IMR-90 (cell line): ENCODE measurements at regions not wholly inside any gene's neighbourhood (a gene's known extent, or its start where the extent isn't known, plus 50 kb on each side); places are given as distances from the start of the nearest gene placed in this dataset.
A peak's percentile ranks its signal among the peaks of the same experiment; 100 is the strongest.

Experiments
- ATAC-seq: fragments of 200-7000 bp; cut with Tn5 transposase; 2 replicates; pipeline ENCODE4 v1.9.1; 2020; ENCODE audit warnings: low read depth, mild to moderate bottlenecking, moderate library complexity
- BruUV-seq: library from RNA; stranded (reverse); fragments of 400-500 nt; replicated peaks from 2 replicates; lab custom pipeline; 2021; lab: Mats Ljungman, UMichigan
- CTCF ChIA-PET: fragments of 300-600 bp; formaldehyde crosslinking; extraction: SDS; loops from one replicate; lab custom pipeline; 2021; ENCODE audit warnings: antibody characterized with exemption; lab: Yijun Ruan, JAX
- POLR2A ChIA-PET: fragments of 300-600 bp; sonication (Branson Sonifier 250); formaldehyde crosslinking; loops from one replicate; lab custom pipeline; 2022; ENCODE audit warnings: antibody characterized with exemption; ENCODE audit not compliant: unreplicated experiment; lab: Charles Lee
- DNase-seq: peaks from one replicate; pipeline ENCODE4 v3.0.0; 2013
- H2AFZ ChIP-seq: replicated peaks from 2 replicates; pipeline ENCODE3; 2013; ENCODE audit warnings: low read length, mild to moderate bottlenecking; ENCODE audit not compliant: poor library complexity
- H2AK5ac ChIP-seq: 2 replicates; pipeline ENCODE4 v1.6.1; 2013; ENCODE audit warnings: low read depth, low read length, inconsistent platforms
- H2AK9ac ChIP-seq: replicated peaks from 2 replicates; pipeline ENCODE3; 2013; ENCODE audit warnings: mild to moderate bottlenecking, low read depth, low read length, moderate library complexity; ENCODE audit not compliant: poor library complexity
- H2BK120ac ChIP-seq: 2 replicates; pipeline ENCODE4 v1.6.1; 2013; ENCODE audit warnings: low read depth, low read length, inconsistent platforms
- H2BK15ac ChIP-seq: 3 replicates; pipeline ENCODE4 v1.6.1; 2013; ENCODE audit warnings: low read depth, low read length, inconsistent platforms
- H2BK20ac ChIP-seq: 2 replicates; pipeline ENCODE4 v1.6.1; 2013; ENCODE audit warnings: low read depth, mild to moderate bottlenecking, inconsistent platforms, low read length, moderate library complexity
- H2BK5ac ChIP-seq: 2 replicates; pipeline ENCODE4 v1.6.1; 2013; ENCODE audit warnings: mild to moderate bottlenecking, low read depth, low read length, inconsistent platforms; ENCODE audit not compliant: poor library complexity, severe bottlenecking
- H3K14ac ChIP-seq: replicated peaks from 2 replicates; pipeline ENCODE4 v1.6.1; 2013; ENCODE audit warnings: low read depth, low read length, inconsistent platforms
- H3K18ac ChIP-seq: 2 replicates; pipeline ENCODE4 v1.6.1; 2013; ENCODE audit warnings: low read depth, low read length, control low read depth
- H3K23ac ChIP-seq: 2 replicates; pipeline ENCODE4 v1.6.1; 2013; ENCODE audit warnings: low read depth, low read length, inconsistent platforms
- H3K27ac ChIP-seq: 2 replicates; pipeline ENCODE4 v1.5.1; 2013; ENCODE audit warnings: mild to moderate bottlenecking, control low read depth, low read length; ENCODE audit not compliant: insufficient read depth
- H3K27me3 ChIP-seq: 2 replicates; pipeline ENCODE4 v1.6.1; 2013; ENCODE audit warnings: low read length; ENCODE audit not compliant: control insufficient read depth, insufficient read depth
- H3K36me3 ChIP-seq: 2 replicates; pipeline ENCODE4 v1.6.1; 2013; ENCODE audit warnings: low read length, mixed read lengths; ENCODE audit not compliant: control insufficient read depth, insufficient read depth
- H3K4ac ChIP-seq: 2 replicates; pipeline ENCODE4 v1.6.1; 2013; ENCODE audit warnings: low read depth, low read length, inconsistent platforms
- H3K4me1 ChIP-seq: 2 replicates; pipeline ENCODE4 v1.6.1; 2013; ENCODE audit warnings: low read length, mixed read lengths; ENCODE audit not compliant: control insufficient read depth, insufficient read depth
- H3K4me2 ChIP-seq: 2 replicates; pipeline ENCODE4 v1.6.1; 2013; ENCODE audit warnings: low read depth, mild to moderate bottlenecking, control low read depth, low read length, moderate library complexity
- H3K4me3 ChIP-seq: 2 replicates; pipeline ENCODE4 v1.5.1; 2013; ENCODE audit warnings: low read depth, mild to moderate bottlenecking, control low read depth, low read length, moderate library complexity; ENCODE audit not compliant: insufficient read depth
- H3K56ac ChIP-seq: 2 replicates; pipeline ENCODE4 v1.6.1; 2013; ENCODE audit warnings: low read length, inconsistent platforms; ENCODE audit not compliant: insufficient read depth; ENCODE audit errors: extremely low read depth
- H3K79me1 ChIP-seq, 2 experiments: 2 replicates each; pipeline ENCODE4 v1.6.1; 2013; ENCODE audit warnings: low read length in 2 of 2, inconsistent platforms in 1 of 2, low read depth in 1 of 2
- H3K9ac ChIP-seq: 2 replicates; pipeline ENCODE4 v1.6.1; 2013; ENCODE audit warnings: low read depth, low read length, control low read depth
- H3K9me1 ChIP-seq: 2 replicates; pipeline ENCODE4 v1.6.1; 2013; ENCODE audit warnings: low read length, inconsistent platforms; ENCODE audit not compliant: insufficient read depth
- H3K9me3 ChIP-seq: 2 replicates; pipeline ENCODE4 v1.6.1; 2013; ENCODE audit warnings: low read length; ENCODE audit not compliant: control insufficient read depth, insufficient read depth
- H4K20me1 ChIP-seq: 2 replicates; pipeline ENCODE4 v1.6.1; 2013; ENCODE audit warnings: low read length, inconsistent platforms; ENCODE audit not compliant: insufficient read depth
- H4K5ac ChIP-seq: 2 replicates; pipeline ENCODE4 v1.6.1; 2013; ENCODE audit warnings: mild to moderate bottlenecking, low read depth, low read length, control low read depth
- H4K8ac ChIP-seq, 2 experiments: 2 replicates each; pipeline ENCODE4 v1.6.1; 2013; ENCODE audit warnings: low read depth in 2 of 2, low read length in 2 of 2, control low read depth in 1 of 2, inconsistent platforms in 1 of 2
- H4K91ac ChIP-seq: 2 replicates; pipeline ENCODE4 v1.6.1; 2013; ENCODE audit warnings: low read depth, low read length, inconsistent platforms; ENCODE audit not compliant: insufficient read depth
- CEBPB ChIP-seq: IDR thresholded peaks from 2 replicates; pipeline ENCODE4 v1.6.1; 2012; ENCODE audit warnings: low read depth, low read length, improper control_type of control experiment
- ELK1 ChIP-seq: fragments of 150-350 bp; IDR thresholded peaks from 2 replicates; pipeline ENCODE4 v1.6.1; 2016; ENCODE audit warnings: low read depth, mild to moderate bottlenecking, low read length, moderate library complexity, borderline replicate concordance
- FOS ChIP-seq: fragments of 150-350 bp; IDR thresholded peaks from 2 replicates; pipeline ENCODE4 v1.6.1; 2016; ENCODE audit warnings: low read depth, low read length
- MAZ ChIP-seq: IDR thresholded peaks from 2 replicates; pipeline ENCODE4 v1.6.1; 2012; ENCODE audit warnings: low read depth, mild to moderate bottlenecking, low read length, improper control_type of control experiment, moderate library complexity, borderline replicate concordance
- MXI1 ChIP-seq: IDR thresholded peaks from 2 replicates; pipeline ENCODE4 v1.6.1; 2012; ENCODE audit warnings: low read depth, mild to moderate bottlenecking, low read length, moderate library complexity, borderline replicate concordance
- RAD21 ChIP-seq: IDR thresholded peaks from 2 replicates; pipeline ENCODE4 v1.6.1; 2012; ENCODE audit warnings: low read length, improper control_type of control experiment
- RFX5 ChIP-seq: IDR thresholded peaks from 2 replicates; pipeline ENCODE4 v1.8.0; 2012; ENCODE audit warnings: low read depth, mild to moderate bottlenecking, low read length, moderate library complexity
- SMC3 ChIP-seq: fragments of 150-350 bp; IDR thresholded peaks from 2 replicates; pipeline ENCODE4 v1.6.1; 2016; ENCODE audit warnings: low read depth, mild to moderate bottlenecking, antibody characterized with exemption, low read length, moderate library complexity
- USF2 ChIP-seq: fragments of 150-350 bp; IDR thresholded peaks from 2 replicates; pipeline ENCODE4 v1.6.1; 2017; ENCODE audit warnings: mild to moderate bottlenecking, antibody characterized with exemption, low read length, low read depth
- WGBS, 2 experiments: methylation state at CpG; one replicate each; pipeline versions ENCODE4 v1.1.5 to v1.1.7; 2013; ENCODE audit warnings: missing lambda C conversion rate in 2 of 2; ENCODE audit not compliant: insufficient read length in 1 of 2; ENCODE audit errors: extremely low coverage in 2 of 2; 5-methylcytosine and 5-hydroxymethylcytosine counted together
- dilution Hi-C: fragments of 300-500 bp; cut with HindIII; formaldehyde crosslinking; loops from one replicate; pipeline ENCODE4 v1.14.3; 2018; ENCODE audit warnings: low sequenced_read_pairs; ENCODE audit not compliant: unreplicated experiment
- in situ Hi-C: fragments of 300-500 bp; cut with MboI; formaldehyde crosslinking; loops from 3 replicates; pipeline ENCODE4 v1.14.3; 2019; ENCODE audit warnings: low sequenced_read_pairs, inconsistent platforms, mixed read lengths
- intact Hi-C: fragments of 100-400 bp; cut with micrococcal nuclease; formaldehyde crosslinking; loops from 2 replicates; pipeline ENCODE4 v1.10.0; 2022

- CTCF ChIA-PET, result no interaction called here
- Histone ChIP-seq H2BK15ac (peak overlapping the region; percentile 7; the same call in 1 of the 3 replicates), H4K91ac (no peak overlapping the region), H3K27me3 (no peaks in the 10 kb centered on the region), H3K9ac (no peak overlapping the region), H3K9me3 (no peaks in the 10 kb centered on the region), H4K5ac (no peak overlapping the region), H3K4me1 (peaks cover 6% of the 10 kb centered on the region; the same call in 1 of the 2 replicates), H3K27ac (no peak overlapping the region), H2AK9ac (no peak overlapping the region), H2AK5ac (no peak overlapping the region; the same call in 1 of the 2 replicates), H3K36me3 (no peaks in the 10 kb centered on the region), H2BK20ac (peak overlapping the region; percentile 28; the same call in 1 of the 2 replicates), H3K4ac (peak overlapping the region; percentile 19; the same call in 1 of the 2 replicates), H3K4me3 (no peak overlapping the region), H3K23ac (peak overlapping the region; percentile 2; the same call in 1 of the 2 replicates), H2BK5ac (no peak overlapping the region), H3K18ac (peak overlapping the region; percentile 58; the same call in 1 of the 2 replicates), H4K8ac (no peak overlapping the region), H4K20me1 (no peaks in the 10 kb centered on the region), H3K79me1 (no peaks in the 10 kb centered on the region), H2AFZ (no peak overlapping the region), H3K14ac (no peak overlapping the region), H3K56ac (no peak overlapping the region), H3K9me1 (no peaks in the 10 kb centered on the region), H2BK120ac (no peak overlapping the region), H3K4me2 (no peak overlapping the region)
- no TSS peak for BruUV-seq
- intact Hi-C loops (no loop called here), dilution Hi-C loops (no loop called here), in situ Hi-C loops (no loop called here)
- DNase-seq (peak; percentile 71), ATAC-seq (no peak)
- TF ChIP-seq MAZ (no peak), USF2 (no peak), CEBPB (no peak), RAD21 (no peak), RFX5 (no peak), FOS (no peak), MXI1 (no peak), ELK1 (no peak), SMC3 (no peak)
- 67% methylated on average over 3 of the region's 6 CpGs; no CpG with 5 or more reads in 1 of the 2 experiments for WGBS, 2 experiments
- POLR2A ChIA-PET, result no interaction called here
These were observed 214.0 kb upstream of the TRIB2 start for GRCh38 chr2:12502759-12503158.
